Erythroblast (primary cell): ENCODE measurements at regions not wholly inside any gene's neighbourhood (a gene's known extent, or its start where the extent isn't known, plus 50 kb on each side); places are given as distances from the start of the nearest gene placed in this dataset.

Experiments
- GATA1 ChIP-seq: IDR thresholded peaks from 2 replicates; pipeline ENCODE4 v1.6.1; 2011; ENCODE audit warnings: low read depth, mild to moderate bottlenecking, control low read depth, low read length, moderate library complexity
- POLR2A ChIP-seq: IDR thresholded peaks from 2 replicates; pipeline ENCODE4 v1.6.1; 2011; ENCODE audit warnings: mild to moderate bottlenecking, low read length

GRCh38 chr11:98183034-98183433, 837.7 kb upstream of the CNTN5 start:
- no peak for TF ChIP-seq POLR2A
- TF ChIP-seq GATA1: no peak
